GM19023 (cell line): ENCODE measurements at regions not wholly inside any gene's neighbourhood (a gene's known extent, or its start where the extent isn't known, plus 50 kb on each side); places are given as distances from the start of the nearest gene placed in this dataset.

Source experiments
- ATAC-seq: cut with Tn5 transposase; IDR thresholded peaks from one replicate; pipeline ENCODE4 v1.9.1; 2021; ENCODE audit warnings: mild to moderate bottlenecking, moderate library complexity; ENCODE audit not compliant: unreplicated experiment

GRCh38 chrX:107502316-107502715 lies 52.9 kb downstream of the FRMPD3 start:
- no peak for ATAC-seq

- no peak for ATAC-seq
Observed at GRCh38 chrX:107504006-107504405, 54.6 kb downstream of the FRMPD3 start.

- no peak for ATAC-seq
Observed at GRCh38 chrX:107505223-107505622, 55.8 kb downstream of the FRMPD3 start.

DNA sequence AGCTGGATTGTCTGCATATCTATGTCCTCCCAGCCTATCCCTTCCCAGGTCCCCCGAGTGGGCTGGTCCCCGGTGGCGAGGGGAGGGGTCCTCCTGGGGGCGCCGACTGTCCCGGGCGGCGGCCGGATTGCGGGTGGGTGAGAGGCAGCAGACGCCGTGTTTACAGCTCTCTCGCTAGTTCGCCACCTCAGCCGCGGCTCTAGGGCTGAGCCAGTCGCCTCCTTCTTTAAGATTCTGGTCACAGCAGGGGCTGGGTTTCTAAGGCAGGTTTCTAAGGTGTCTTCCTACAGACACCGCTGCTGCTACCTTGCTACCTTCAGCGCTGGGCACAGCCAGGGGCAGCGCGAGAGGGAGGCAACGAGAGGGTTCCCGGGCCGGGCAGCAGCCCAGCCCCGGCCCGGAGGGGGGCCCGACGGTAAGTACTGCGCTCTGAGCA lies 57.2 kb downstream of the FRMPD3 start:
- ATAC-seq: no peak

DNA sequence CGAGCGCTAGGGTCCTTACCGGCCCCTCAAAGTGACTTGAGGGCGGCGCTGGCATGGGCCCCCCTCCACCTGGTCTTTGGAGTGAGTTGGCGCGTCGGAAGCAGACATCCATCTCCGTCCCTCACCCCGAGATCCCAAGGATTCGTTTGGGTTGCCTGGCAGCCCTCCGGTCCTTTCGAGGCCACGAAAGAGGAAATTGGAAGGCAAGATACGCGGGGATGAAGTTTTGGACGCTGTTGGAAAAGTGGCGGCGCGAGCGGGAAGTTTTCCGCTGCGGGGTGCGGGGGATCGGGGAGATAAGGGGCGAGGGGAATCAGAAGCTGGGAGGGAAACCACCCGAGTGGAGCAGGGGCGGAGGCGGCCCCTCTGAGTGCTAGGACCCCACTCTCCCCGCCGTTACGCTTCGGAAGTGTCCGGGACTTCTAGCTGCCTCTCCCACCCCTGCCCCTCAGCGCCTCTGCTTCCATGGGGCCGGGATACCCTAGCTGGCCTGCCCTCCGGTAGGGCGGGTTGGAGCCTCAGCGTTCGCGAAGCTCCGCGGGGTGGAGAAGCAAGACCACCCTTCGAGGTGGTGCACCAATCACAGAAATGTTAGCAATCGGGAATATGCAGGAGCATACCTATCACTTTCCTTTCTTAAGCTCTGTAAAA lies 57.8 kb downstream of the FRMPD3 start:
- ATAC-seq: no peak

- no peak for ATAC-seq
Observed at GRCh38 chrX:107507744-107508117, 58.3 kb downstream of the FRMPD3 start.

GRCh38 chrX:107508925-107509324 lies 59.5 kb downstream of the FRMPD3 start:
- no peak for ATAC-seq

DNA sequence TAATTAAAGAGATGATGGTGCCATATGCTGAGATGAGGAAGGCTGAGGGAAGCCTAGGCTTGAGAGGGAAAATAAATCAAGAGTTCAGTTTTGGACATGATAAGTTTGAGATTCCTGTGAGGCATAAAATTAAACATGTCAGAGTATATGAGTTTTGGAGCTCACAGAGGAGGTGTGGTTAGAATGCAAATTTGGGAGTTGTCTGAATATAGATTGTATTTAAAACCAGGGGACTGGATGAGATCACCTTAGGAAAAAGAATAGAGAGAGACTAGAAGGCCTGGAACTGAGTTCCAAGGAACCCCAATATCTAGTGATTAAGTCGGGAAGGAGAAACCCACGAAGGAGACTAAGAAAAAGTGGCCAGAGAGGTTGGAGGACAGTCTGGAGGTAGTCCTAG lies 65.5 kb downstream of the FRMPD3 start:
- no peak for ATAC-seq

GRCh38 chrX:107521877-107522586 lies 72.6 kb downstream of the FRMPD3 start:
- no peak for ATAC-seq

GRCh38 chrX:107522901-107523300 lies 73.4 kb downstream of the FRMPD3 start:
- no peak for ATAC-seq

- no peak for ATAC-seq
Observed at GRCh38 chrX:107526141-107526540, 76.7 kb downstream of the FRMPD3 start.

- no peak for ATAC-seq
Observed at GRCh38 chrX:107530141-107530540, 80.7 kb downstream of the FRMPD3 start.

GRCh38 chrX:107537815-107538214 lies 88.4 kb downstream of the FRMPD3 start:
- ATAC-seq: peak; percentile 49

DNA sequence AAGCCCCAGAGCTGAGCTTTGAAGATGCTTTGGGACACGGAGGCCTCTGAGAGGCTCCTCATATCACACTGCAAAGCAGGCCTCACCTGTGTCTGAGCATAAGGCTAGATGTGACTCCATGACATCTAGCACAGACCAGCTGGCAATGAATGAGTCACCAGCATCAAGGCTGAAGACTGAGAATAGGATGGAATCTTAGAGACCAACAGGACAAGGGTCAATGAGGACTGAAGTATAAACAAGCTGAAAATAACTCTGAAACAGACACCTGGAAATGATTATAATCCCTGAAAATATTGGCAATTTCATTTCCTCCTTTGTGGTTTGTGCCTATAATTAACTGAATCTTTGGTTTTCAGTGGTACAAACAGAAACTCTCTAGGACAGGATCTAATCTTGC lies 87.1 kb upstream of the PRPS1 start:
- no peak for ATAC-seq

GRCh38 chrX:107542040-107542439 lies 86.3 kb upstream of the PRPS1 start:
- no peak for ATAC-seq

- no peak for ATAC-seq
Observed at GRCh38 chrX:107542500-107542899, 85.8 kb upstream of the PRPS1 start.

DNA sequence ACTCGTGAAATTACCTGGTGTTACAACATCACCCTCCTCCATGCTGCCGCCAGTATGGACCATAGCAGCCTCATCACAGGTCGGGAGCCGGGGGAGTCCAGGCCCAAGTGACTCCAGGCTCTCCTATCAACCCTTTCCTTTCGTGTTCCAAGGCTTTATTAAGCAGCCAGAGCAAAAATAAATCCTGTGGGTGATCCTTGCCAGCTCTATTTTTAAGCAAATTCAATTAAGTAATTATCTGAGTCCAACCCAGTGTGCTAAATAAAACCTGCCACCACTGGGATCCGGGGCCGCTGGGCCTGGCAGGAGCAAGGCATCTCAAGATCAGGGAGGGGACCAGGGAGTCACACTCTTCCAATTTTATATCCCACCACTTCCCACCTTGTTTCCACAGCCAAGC lies 80.7 kb upstream of the PRPS1 start:
- ATAC-seq: no peak

DNA sequence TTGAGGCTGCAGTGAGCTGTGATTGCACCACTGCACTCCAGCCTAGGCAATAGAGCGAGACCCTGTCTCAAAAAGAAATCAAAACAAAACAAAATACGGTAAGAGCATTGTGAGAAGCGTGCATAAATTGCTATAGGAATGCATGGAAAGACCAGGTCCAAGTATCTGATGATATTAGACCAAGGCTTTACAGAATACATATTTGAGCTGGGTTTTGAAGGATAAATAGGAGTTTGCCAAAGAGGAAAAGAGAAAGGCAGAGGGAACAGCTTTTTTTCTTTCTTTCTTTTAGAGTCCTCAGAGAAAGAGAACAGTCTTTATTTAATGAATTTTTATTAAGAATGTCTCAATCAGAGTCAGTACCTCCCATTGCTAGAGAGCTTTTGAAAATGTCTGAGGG lies 79.5 kb upstream of the PRPS1 start:
- ATAC-seq: no peak

GRCh38 chrX:107549504-107549903 lies 78.8 kb upstream of the PRPS1 start:
- ATAC-seq: no peak

- no peak for ATAC-seq
Observed at GRCh38 chrX:107551546-107551945, 76.8 kb upstream of the PRPS1 start.

DNA sequence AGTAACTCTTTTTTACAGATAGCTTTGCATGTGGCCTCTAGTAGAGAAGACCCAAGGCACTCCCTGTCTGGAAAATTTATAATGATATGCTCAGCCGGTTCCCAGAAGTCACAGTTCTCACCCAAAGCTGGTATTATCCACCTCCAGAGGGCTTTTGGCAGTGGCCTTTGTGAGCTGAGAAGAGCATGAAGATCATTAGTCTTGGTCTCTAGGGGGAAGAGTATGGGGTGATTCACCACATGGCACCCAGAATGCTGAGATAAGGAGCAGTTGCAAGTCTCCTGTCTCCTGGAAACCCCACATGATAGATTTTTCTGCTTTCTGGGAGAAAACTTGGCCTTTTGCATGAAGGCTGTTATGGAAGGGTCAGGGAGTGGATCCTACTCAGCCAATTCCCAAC lies 75.4 kb upstream of the PRPS1 start:
- no peak for ATAC-seq

DNA sequence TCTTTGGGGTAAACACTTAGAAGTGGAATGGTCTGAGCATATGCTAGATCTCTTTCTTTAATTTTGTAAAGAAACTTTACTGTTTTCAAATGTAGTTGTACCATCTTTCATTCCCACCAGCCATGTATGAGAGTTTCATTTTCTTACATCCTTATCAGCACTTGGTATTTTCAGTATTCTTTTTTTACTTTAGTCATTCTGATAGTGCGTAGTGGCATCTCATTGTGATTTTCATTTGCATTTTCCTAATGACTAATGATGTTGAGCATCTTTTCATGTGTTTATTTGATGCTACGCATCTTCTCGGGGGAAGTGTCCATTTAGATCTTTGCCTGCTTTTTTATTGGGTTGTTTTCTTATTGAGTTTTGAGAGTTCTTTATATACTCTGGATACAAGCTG lies 71.3 kb upstream of the PRPS1 start:
- ATAC-seq: no peak

DNA sequence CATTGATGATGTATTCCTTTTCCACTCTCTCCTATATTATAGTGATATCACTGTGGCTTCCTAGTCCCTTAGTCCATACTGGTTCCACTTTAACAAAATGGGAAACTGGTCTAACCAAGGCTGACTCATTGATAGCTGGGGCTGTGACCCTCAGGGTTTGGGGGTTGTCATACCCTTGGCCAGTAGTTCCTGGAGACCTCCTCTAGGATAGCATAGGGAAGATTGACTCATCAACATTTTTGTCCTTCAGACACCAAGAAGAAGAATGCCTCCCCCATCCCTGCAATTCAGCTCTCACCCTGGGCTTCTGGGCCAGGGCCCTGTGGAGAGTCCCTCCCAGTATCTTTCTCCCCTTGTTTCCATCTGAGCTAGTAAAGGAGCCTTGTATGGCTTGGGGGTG lies 68.8 kb upstream of the PRPS1 start:
- no peak for ATAC-seq
